GM20000 (cell line): ENCODE measurements at regions not wholly inside any gene's neighbourhood (a gene's known extent, or its start where the extent isn't known, plus 50 kb on each side); places are given as distances from the start of the nearest gene placed in this dataset.

ENCODE experiments used
- DNase-seq: peaks from one replicate; pipeline ENCODE4 v3.0.0; 2012; ENCODE audit warnings: low spot score
- TF ChIP-seq, protein P1 (sequence below): IDR thresholded peaks from 2 replicates; pipeline ENCODE4 v1.5.1; 2012; ENCODE audit warnings: mild to moderate bottlenecking, control low read depth; ENCODE audit errors: extremely low read depth, missing control alignments

DNA sequence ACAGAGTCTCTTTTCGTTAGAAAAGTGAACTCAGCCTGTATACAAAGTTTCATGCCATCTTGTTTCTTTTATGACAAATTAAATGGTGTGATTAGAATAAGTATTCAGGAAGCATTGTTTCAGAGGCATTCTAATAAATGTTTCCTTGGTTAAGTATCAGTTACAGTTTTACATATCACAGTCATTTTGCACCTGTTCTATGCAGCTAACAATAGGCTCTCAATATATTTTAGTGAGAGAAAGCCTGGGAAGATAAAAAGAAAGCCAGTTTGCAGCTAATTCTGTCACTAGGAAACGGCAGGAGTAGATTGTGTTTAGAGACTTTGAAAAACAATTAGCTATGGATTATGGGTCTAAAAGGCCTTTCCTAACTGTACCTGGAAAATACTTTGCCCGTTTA, 252.8 kb downstream of the ZIC1 start:
- DNase-seq = no peak
- TF ChIP-seq, protein P1, sequence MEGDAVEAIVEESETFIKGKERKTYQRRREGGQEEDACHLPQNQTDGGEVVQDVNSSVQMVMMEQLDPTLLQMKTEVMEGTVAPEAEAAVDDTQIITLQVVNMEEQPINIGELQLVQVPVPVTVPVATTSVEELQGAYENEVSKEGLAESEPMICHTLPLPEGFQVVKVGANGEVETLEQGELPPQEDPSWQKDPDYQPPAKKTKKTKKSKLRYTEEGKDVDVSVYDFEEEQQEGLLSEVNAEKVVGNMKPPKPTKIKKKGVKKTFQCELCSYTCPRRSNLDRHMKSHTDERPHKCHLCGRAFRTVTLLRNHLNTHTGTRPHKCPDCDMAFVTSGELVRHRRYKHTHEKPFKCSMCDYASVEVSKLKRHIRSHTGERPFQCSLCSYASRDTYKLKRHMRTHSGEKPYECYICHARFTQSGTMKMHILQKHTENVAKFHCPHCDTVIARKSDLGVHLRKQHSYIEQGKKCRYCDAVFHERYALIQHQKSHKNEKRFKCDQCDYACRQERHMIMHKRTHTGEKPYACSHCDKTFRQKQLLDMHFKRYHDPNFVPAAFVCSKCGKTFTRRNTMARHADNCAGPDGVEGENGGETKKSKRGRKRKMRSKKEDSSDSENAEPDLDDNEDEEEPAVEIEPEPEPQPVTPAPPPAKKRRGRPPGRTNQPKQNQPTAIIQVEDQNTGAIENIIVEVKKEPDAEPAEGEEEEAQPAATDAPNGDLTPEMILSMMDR = no peak

DNA sequence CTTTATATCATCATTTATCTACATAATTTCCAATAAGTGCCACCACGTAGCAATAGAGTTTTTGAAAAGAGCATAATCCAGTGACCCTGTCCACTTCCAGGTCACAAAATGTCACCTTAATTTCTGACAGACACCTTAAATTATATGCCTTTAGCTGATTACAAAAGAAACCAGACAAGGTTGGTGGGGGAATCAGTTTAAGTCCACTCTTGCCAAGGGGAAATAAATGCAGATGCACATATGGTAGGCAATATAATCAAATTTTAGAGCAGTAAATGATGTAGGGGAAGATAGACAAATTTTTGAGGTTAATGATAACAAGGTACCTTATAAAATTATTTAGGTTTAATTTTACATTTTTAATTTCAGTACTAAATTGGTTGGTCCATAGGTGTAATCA, 253.5 kb downstream of the ZIC1 start:
- DNase-seq = no peak
- TF ChIP-seq, protein P1 = no peak

DNA sequence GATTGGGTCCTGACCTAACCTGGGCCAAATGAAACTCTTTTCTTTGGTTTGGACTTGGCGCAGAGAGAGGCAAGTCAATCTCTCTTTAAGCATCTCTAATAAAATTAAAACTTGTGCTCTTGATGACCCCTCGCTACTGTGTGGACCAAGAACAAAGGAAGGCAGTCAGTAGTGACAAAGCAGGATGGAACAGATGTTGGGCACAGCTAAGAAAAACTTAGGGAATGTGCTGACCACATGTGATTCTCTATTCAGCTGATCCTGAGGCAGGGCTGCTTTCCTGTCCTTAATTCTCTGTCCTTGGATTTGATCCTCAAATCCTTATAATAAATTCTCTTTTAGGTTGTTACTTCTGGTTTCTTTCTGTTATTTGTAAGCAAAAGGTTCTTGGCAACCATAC, 259.9 kb downstream of the ZIC1 start:
- DNase-seq = no peak
- TF ChIP-seq, protein P1 = no peak

DNA sequence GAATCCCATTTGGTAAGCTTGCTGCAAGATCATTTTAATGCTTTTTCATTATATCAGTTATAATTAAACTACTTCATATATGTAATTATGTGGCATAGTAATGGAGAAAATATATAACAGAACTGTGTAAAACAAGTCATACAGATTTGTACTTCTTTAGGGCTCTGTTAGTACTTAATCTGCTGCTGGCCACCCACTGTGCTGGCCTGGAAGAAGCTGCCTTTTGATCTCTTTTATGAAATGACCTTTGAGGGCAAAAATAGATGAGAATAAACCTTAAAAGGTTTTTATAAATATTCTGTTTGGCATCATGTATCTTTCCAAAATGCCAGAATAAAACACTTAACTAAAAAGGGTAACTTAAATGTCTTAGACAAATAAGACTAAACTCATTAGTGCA, 262.9 kb downstream of the ZIC1 start:
- no peak for DNase-seq
- TF ChIP-seq, protein P1 = no peak

DNA sequence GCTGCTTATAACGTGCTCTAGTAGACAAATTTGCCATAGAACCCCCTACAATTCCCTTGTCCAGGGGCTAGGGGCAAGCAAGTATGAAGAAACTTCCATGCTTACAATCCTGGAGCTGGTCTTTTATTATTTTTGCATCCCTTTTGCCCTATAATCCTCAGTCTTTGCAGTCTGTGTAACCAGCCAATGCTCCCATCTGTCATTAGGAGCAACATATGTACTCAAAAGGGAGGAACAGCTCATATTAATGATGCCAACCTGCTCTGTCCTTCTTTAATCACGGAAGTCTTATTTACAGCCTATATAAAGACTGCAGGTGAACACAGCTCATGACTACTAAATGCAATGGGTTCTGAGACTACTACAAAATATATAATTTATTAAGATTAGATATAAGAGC, 263.3 kb downstream of the ZIC1 start:
- no peak for DNase-seq
- TF ChIP-seq, protein P1 = no peak

DNA sequence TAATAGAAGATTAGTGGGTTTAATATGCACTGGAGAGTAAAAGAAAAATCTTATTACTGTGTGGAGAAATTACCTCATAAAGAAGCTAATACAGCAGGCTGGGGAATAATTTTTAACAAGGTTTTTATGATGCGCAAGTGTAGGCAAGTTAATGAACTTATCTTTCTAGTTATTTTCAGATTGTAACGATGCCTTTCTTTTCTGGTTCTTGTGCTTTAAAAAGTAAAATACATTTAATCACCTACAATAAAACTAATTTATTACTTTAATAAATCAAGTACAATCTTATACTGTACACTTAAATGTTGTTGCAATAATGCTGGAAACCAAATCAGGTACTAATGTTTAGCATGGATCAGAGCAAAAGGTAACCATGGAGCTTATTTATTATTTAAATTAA, 266.6 kb downstream of the ZIC1 start:
- DNase-seq = no peak
- TF ChIP-seq, protein P1 = no peak

DNA sequence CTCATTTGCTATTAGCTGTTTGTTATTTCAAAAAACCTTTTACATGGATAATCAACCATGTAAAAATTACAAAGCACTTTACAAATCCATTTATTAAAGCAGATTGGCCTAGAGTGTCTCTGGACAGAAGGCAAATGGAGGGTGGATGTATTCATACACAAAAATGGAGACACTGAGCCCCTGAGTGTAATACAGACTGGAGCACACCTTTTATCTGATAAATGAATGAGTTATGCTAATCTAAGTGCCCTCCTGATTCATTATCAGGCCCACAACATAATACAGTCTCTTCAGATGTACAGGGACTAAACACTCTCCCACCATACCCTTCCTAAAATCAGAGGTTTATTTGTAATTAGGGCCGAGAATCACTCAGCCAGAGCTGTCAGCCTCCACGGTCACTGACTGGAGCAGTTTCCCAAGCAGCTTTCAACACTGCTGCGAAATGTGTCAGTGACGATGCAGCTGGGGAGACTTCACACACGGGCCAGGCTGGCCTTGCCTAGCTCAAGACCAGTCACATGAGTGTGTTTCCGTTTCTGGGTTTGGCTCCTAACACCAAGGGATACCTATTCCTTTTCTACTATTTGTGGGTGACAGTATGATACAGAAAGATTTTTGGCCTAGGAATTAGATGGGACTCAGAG, 271.8 kb downstream of the ZIC1 start:
- DNase-seq = no peak
- TF ChIP-seq, protein P1 = no peak
